ENCODE measurements at regions not wholly inside any gene's neighbourhood (a gene's known extent, or its start where the extent isn't known, plus 50 kb on each side); places are given as distances from the start of the nearest gene placed in this dataset.

GRCh38 chr1:168435439-168435838 is 108.4 kb downstream of the XCL2 start:
- TF ChIP-seq CTCF (IDR thresholded peaks at IDR 0.05) (no peak), POLR2A (IDR thresholded peaks at IDR 0.05) (no peak)
